GM12875 (cell line): ENCODE measurements at regions not wholly inside any gene's neighbourhood (a gene's known extent, or its start where the extent isn't known, plus 50 kb on each side); places are given as distances from the start of the nearest gene placed in this dataset.

Source experiments
- H3K4me3 ChIP-seq: one replicate; pipeline ENCODE4 v1.5.1; 2011; ENCODE audit warnings: low read depth, low read length, control low read depth
- TF ChIP-seq, protein P1 (sequence below): IDR thresholded peaks from 2 replicates; pipeline ENCODE4 v1.5.1; 2011; ENCODE audit warnings: low read depth, mild to moderate bottlenecking, control low read depth, inconsistent platforms, low read length, moderate library complexity, borderline replicate concordance; ENCODE audit not compliant: insufficient read depth

DNA sequence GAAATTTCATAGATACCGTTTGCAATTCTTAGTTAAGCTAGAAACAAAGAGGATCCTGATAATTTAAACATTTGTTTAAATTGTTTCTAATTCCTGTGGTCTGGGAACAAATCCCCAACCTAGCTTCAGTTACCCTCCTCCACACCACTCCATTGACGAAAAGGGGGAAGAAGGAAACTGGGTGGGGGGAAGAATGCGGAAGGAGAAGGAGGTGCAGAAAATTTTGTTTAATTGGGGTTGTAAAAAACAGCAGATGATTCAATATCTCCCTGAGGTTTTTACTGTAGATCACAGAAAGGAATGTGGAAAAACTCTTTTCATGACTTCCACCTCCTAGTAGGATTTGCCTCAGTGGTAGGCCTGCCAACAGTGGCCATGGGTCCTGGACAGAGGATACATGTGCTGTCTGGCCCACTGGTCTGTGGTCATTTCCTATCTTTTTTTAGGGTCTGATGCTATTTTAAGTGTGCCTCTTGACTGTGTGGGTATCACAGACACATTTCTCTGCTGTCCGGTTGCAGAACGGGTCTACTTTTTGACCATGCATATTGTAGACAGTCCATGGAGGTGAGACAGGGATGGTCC lies 122.9 kb upstream of the PCED1B start:
- TF ChIP-seq, protein P1, sequence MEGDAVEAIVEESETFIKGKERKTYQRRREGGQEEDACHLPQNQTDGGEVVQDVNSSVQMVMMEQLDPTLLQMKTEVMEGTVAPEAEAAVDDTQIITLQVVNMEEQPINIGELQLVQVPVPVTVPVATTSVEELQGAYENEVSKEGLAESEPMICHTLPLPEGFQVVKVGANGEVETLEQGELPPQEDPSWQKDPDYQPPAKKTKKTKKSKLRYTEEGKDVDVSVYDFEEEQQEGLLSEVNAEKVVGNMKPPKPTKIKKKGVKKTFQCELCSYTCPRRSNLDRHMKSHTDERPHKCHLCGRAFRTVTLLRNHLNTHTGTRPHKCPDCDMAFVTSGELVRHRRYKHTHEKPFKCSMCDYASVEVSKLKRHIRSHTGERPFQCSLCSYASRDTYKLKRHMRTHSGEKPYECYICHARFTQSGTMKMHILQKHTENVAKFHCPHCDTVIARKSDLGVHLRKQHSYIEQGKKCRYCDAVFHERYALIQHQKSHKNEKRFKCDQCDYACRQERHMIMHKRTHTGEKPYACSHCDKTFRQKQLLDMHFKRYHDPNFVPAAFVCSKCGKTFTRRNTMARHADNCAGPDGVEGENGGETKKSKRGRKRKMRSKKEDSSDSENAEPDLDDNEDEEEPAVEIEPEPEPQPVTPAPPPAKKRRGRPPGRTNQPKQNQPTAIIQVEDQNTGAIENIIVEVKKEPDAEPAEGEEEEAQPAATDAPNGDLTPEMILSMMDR: no peak
- no peak overlapping the region for H3K4me3 ChIP-seq

- TF ChIP-seq, protein P1: no peak
- no peak overlapping the region for H3K4me3 ChIP-seq
These were observed 121.4 kb upstream of the PCED1B start for GRCh38 chr12:46958053-46958452.

DNA sequence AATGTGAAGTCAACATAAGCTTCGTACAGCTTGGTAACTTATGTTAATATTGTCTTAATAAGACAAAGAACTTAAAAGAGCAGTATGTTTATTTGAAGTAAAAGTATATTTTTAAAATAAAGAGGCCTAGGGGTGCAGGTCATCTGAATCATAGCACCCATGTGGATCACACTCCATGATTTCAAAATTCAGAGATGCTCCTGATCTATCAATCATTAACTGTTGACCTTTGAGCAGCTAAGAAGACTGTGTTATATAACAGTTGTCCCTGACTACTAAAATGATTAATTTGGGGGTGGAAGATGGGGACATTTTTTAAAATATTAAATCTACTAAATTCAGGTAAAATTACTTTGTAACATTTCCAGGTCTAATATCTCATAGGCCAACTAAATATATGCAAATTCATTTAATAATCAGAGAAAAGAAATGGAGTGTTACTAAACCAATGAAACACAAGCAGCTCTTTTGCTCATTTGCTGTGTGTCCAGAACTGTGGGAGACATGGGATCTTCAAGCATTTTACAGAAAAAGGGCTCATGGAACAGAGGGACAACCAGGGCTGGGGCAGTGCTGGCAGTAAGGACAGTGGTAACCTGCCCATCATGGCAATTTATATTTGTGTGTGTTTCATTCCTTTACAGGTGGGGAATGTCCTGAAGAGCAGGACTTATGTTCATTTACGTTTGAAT lies 120.7 kb upstream of the PCED1B start:
- TF ChIP-seq, protein P1: no peak
- H3K4me3 ChIP-seq: no peak overlapping the region

DNA sequence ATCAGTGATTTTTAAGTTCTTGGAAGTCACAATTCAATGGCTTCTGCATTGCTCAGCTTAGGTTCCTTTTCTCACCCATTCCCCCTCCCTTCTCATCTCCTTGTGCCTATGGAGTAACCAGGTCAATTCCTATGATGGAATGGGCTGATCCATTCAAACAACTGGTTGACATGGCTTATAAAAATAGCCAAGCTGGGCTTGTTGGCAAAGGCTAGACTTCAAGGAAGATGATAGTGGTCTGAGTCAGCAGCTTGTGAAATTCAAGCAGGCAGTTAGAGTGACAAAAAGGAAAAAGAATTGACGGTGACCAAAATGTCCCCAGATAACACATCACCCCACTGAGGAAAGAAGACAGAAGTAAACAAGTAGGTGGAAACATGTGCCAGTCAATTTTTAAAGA lies 119.9 kb upstream of the PCED1B start:
- TF ChIP-seq, protein P1: no peak
- no peak overlapping the region for H3K4me3 ChIP-seq

DNA sequence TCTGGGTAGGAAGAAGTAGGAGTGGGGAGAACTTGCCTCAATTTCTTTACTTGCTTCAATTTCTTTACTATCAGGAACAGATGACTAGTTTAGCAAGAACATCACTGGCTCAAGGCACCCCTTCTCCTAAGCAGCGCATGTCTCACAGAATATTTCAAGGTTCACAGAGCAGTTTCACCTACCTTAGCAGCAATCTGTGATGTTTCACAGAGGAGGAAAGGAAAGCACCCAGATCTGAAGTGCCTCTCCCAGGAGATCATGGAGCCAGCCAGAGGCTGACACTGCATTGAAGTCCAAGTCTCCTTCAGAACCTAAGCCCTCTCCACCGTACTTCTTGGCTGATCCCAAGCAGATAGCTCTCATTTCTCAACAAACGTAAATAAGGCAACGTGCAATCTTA lies 118.7 kb upstream of the PCED1B start:
- H3K4me3 ChIP-seq: no peak overlapping the region
- TF ChIP-seq, protein P1: no peak

GRCh38 chr12:46963191-46963590 lies 116.2 kb upstream of the PCED1B start:
- TF ChIP-seq, protein P1: no peak
- no peak overlapping the region for H3K4me3 ChIP-seq
